Fibroblast of lung (primary cell): ENCODE measurements at regions not wholly inside any gene's neighbourhood (a gene's known extent, or its start where the extent isn't known, plus 50 kb on each side); places are given as distances from the start of the nearest gene placed in this dataset.

Experiments used
- CTCF ChIP-seq, 2 donors: IDR thresholded peaks in 1 of 2; conservative IDR thresholded peaks in 1 of 2; 1 replicate in 1 of 2; 2 replicates in 1 of 2; pipeline ENCODE4 v1.5.1; 2011 to 2012; ENCODE audit warnings: low read length in 2 of 2, control low read depth in 1 of 2, inconsistent platforms in 1 of 2, low read depth in 1 of 2, mild to moderate bottlenecking in 1 of 2
- EZH2 ChIP-seq: IDR thresholded peaks from 2 replicates; pipeline ENCODE4 v1.5.1; 2012; ENCODE audit warnings: low read length, control low read depth, mild to moderate bottlenecking; ENCODE audit errors: missing control alignments

- TF ChIP-seq CTCF (conservative IDR thresholded peaks at IDR 0.05 in 1 of 2, IDR thresholded peaks at IDR 0.05 in 1 of 2; ENCODE audit: low read depth in 1 of 2, low read length in 2 of 2) (no peak), EZH2 (no peak)
Observed at GRCh38 chr2:187912950-187913349, 358.7 kb upstream of the TFPI start.
